Psoas muscle (tissue), 7 donors: ENCODE measurements at regions not wholly inside any gene's neighbourhood (a gene's known extent, or its start where the extent isn't known, plus 50 kb on each side); places are given as distances from the start of the nearest gene placed in this dataset.
A peak's percentile ranks its signal among the peaks of the same experiment; 100 is the strongest.

Source experiments
- ATAC-seq, 4 donors: fragments of 200-7000 bp; cut with Tn5 transposase; one replicate each; pipeline ENCODE4 v1.9.1; 2020; ENCODE audit warnings: moderate library complexity in 3 of 4, mild to moderate bottlenecking in 2 of 4
- DNase-seq, 2 donors: peaks; one replicate each; pipeline ENCODE4 v3.0.0-alpha.2; 2020
- H3K27ac ChIP-seq: fragments of 200-600 bp; one replicate; pipeline ENCODE4 v1.8.0; 2022
- H3K27me3 ChIP-seq, 3 donors: fragments of 200-600 bp in 1 of 3; one replicate each; pipeline versions ENCODE4 v1.6.1 to v1.8.0; 2013 to 2022; ENCODE audit warnings: low read length in 2 of 3, mild to moderate bottlenecking in 2 of 3, moderate library complexity in 1 of 3; ENCODE audit not compliant: insufficient read depth in 3 of 3
- H3K36me3 ChIP-seq, 2 donors: fragments of 200-600 bp in 1 of 2; one replicate each; pipeline versions ENCODE4 v1.6.1 to v1.8.0; 2013 to 2022; ENCODE audit warnings: low read depth in 1 of 2, mild to moderate bottlenecking in 1 of 2, moderate library complexity in 1 of 2; ENCODE audit not compliant: insufficient read depth in 1 of 2
- H3K4me1 ChIP-seq: fragments of 200-600 bp; one replicate; pipeline ENCODE4 v1.8.0; 2022
- H3K4me3 ChIP-seq: fragments of 200-600 bp; one replicate; pipeline ENCODE4 v1.8.0; 2022; ENCODE audit warnings: mild to moderate bottlenecking
- H3K9me3 ChIP-seq: fragments of 200-600 bp; one replicate; pipeline ENCODE4 v1.8.0; 2022
- CTCF ChIP-seq: fragments of 200-600 bp; IDR thresholded peaks from one replicate; pipeline ENCODE4 v1.8.0; 2022; ENCODE audit warnings: antibody characterized with exemption
- WGBS, 3 donors: extraction: QIAGEN DNeasy Blood & Tissue Kit; methylation state at CpG; one replicate each; pipeline versions ENCODE4 v1.1.6 to v1.1.7; 2013; 5-methylcytosine and 5-hydroxymethylcytosine counted together
- intact Hi-C, 2 donors: fragments of 100-400 bp; cut with DNase I; formaldehyde crosslinking; loops; one replicate each; pipeline versions ENCODE4 v1.11.0 to v1.14.2; 2022
- donor health status: healthy with polysubstance abuse.
- donor health status: DM: no; HTN: no; CAD: no; lungs with moderate emphysema.
- donor health status: Bipolar disorder and iron deficiency.
- donor health status: healthy.
- donor health status: DM: yes; HTN: yes; CAD: no.
- donor health status: DM: no; HTN: no; CAD: no.
- donor health status: DM: yes; HTN: yes; CAD: no.

- Histone ChIP-seq H3K4me3 (no peak overlapping the region), H3K9me3 (no peaks in the 10 kb centered on the region), H3K4me1 (no peaks in the 10 kb centered on the region), H3K36me3 (no peaks in the 10 kb centered on the region), H3K27ac (no peak overlapping the region), H3K27me3 (no peaks in the 10 kb centered on the region)
- ATAC-seq (no peak), DNase-seq (peak in 1 of 2 donors; percentile 26)
- 67 to 83% (median 73%) methylated on average over 10 of the region's 10 CpGs for WGBS, 3 donors
- intact Hi-C loops = loop anchor here in 1 of 2 donors (5.0 kb wide), 2 partner anchors 128 to 432 kb away; no protein-coding TSS in a partner anchor
- no peak for TF ChIP-seq CTCF
These were observed 146.7 kb upstream of the IQSEC1 start for GRCh38 chr3:13219902-13220296.

- Histone ChIP-seq H3K9me3 (no peaks in the 10 kb centered on the region), H3K27me3 (no peaks in the 10 kb centered on the region), H3K27ac (no peak overlapping the region), H3K36me3 (no peaks in the 10 kb centered on the region), H3K4me3 (no peak overlapping the region), H3K4me1 (no peaks in the 10 kb centered on the region)
- DNase-seq (peak; percentile 45 to 67), ATAC-seq (peak; percentile 76 to 91 (median 83))
- 61 to 69% (median 64%) methylated on average over 20 of the region's 20 CpGs for WGBS, 3 donors
- TF ChIP-seq CTCF = no peak
- intact Hi-C loops = loop anchor here in 1 of 2 donors (5.0 kb wide), 2 partner anchors 127 to 433 kb away; no protein-coding TSS in a partner anchor
These were observed 146.1 kb upstream of the IQSEC1 start for GRCh38 chr3:13219077-13219901.

GRCh38 chr3:13218541-13218908 is 145.3 kb upstream of the IQSEC1 start:
- ATAC-seq = no peak
- Histone ChIP-seq H3K4me1 (no peaks in the 10 kb centered on the region), H3K36me3 (no peaks in the 10 kb centered on the region), H3K9me3 (no peaks in the 10 kb centered on the region), H3K27me3 (no peaks in the 10 kb centered on the region), H3K4me3 (no peak overlapping the region), H3K27ac (no peak overlapping the region)
- no peak for DNase-seq
- 92 to 95% (median 93%) methylated on average over 4 of the region's 4 CpGs for WGBS, 3 donors
- no peak for TF ChIP-seq CTCF
- intact Hi-C loops = loop anchor here in 1 of 2 donors (5.0 kb wide), 2 partner anchors 126 to 434 kb away; no protein-coding TSS in a partner anchor

- WGBS, 3 donors = 90 to 95% (median 92%) methylated on average over 9 of the region's 9 CpGs
- Histone ChIP-seq H3K27me3 (no peaks in the 10 kb centered on the region), H3K9me3 (no peaks in the 10 kb centered on the region), H3K36me3 (no peaks in the 10 kb centered on the region), H3K27ac (no peak overlapping the region), H3K4me1 (no peaks in the 10 kb centered on the region), H3K4me3 (no peak overlapping the region)
- peak in 1 of 4 donors; percentile 46 for ATAC-seq
- no peak for DNase-seq
- TF ChIP-seq CTCF = no peak
- intact Hi-C loops = loop anchor here in 1 of 2 donors (5.0 kb wide), 2 partner anchors 126 to 434 kb away; no protein-coding TSS in a partner anchor
These were observed 144.7 kb upstream of the IQSEC1 start for GRCh38 chr3:13217736-13218540.
